T-helper 9 cell (primary cell): ENCODE measurements at regions not wholly inside any gene's neighbourhood (a gene's known extent, or its start where the extent isn't known, plus 50 kb on each side); places are given as distances from the start of the nearest gene placed in this dataset.

ENCODE experiments used
- DNase-seq: peaks from one replicate; pipeline ENCODE4 v3.0.0-alpha.2; 2020

DNA sequence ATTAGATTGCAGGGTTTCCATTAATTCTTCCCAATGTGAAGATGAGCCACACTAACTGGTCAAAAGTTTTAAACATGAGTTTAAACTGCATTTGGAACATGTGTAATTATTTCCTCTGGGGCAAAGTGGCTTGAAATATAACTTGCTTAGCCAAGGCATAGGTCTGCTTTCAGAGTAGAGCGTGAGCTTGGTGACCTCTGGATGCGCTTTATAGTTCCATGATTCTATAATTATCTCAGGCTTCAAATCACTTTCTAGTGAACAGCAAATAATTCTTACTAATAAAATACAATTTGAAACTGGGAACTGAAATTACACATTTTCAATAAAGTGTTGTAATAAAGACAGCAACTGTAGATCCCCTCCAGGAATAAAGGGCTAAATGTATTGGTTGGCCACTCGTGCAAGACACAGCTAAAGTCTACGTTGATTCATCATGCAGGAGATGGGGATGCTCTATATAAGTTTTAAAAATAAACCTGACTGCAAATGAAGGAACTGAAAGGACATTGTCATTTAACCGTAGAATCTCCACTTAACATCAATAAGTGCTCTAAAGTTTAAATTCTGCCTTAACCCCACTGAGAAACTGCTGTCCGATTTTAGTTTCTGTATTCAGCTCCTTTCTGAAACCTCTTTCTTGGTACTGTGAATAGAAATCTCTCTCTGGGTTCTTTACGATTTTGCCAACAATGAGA, 460.0 kb downstream of the PSAT1 start:
- DNase-seq = no peak

DNA sequence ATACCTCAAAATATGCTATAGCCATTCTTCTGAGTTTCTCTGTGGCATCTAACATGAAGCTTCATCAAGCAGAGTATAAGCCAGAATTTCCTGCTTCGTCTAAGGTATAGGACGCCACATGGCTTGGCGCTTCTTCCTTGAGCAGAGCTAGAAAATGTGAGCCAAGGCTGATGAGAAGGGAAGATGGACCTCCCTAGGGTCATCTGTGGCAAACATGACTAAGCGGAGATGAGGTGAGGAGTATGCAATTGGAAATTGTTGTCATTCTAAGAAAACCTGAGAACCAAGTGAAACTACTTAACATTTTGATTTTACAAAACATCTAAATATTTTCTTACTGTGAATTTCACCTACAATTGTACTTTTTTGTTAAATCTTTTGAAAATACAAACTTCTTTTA, 466.5 kb downstream of the PSAT1 start:
- no peak for DNase-seq

DNA sequence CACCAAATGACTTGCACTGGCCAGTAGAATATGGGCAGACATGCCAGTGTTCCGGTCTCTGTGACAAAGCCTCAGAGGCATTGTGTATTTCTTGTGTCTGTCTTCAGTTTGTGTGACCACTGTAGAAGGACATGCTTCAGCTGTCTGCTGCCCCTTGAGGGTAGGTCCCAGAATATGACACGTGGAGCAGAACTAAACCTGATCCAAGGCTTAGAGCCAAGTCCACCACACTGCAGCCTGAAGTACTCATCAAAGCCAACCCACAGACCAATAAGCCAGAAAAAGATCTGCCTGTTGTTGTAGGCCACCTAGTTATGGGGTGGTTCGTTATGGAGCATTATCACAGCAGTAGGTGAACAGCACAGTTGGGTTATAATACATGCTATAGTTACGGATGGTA, 468.9 kb downstream of the PSAT1 start:
- no peak for DNase-seq

DNA sequence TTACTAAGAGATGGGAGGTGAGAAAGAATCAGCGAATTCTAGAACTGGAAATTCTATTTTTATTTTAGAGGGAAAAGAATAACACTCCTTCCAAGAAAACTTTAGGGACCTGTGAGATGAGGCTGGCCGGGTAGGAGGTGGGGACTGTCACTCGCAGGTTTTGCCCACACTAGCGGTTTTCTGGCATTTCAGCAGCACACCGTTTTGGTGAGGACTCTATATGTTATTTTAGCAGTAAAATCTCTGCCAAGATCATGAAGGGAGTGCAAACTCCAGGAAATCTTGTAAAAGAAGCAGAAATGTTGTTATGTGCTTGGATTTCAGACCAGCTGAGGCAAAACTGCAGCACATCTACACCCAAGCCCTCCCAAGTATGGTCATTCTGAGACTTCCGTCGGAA, 470.6 kb downstream of the PSAT1 start:
- no peak for DNase-seq

DNA sequence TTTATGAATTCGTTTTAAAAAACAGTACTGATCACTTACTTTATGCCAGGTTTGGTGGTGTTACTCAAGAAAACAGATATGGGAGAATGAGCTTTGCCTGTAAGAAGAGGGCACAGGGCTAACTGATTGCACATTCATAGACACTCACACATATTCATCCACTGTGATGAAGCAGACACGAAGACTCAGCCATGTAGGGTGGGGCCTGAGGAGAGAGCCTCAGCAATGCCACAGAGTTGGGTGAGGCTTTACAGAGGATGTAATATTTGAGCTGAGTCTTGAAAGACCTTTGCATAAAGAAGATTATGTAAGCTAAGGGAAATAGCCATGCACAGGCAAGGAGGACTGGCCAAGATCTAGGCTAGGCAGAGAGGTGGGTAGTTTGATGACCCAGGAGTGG, 472.8 kb downstream of the PSAT1 start:
- no peak for DNase-seq

DNA sequence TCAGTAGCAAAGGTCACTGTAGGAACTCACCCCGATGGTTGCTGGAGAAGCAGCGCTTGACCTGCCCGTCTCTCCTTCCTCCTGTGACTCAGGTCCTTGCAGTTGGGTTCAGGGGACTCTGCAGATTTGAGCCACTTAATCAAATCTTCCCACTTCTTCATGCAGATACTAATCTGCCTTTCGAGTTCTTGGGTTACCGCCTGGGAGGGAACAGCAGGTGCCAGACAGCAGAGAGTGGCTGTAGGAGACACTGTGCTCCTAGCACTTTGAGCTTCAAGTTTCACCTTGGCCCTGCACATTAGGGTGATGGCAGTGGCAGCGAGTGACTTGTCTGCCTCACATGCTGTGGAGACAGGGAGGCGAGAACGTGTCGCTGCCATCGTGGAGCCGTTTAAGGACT, 478.3 kb downstream of the PSAT1 start:
- DNase-seq = no peak

DNA sequence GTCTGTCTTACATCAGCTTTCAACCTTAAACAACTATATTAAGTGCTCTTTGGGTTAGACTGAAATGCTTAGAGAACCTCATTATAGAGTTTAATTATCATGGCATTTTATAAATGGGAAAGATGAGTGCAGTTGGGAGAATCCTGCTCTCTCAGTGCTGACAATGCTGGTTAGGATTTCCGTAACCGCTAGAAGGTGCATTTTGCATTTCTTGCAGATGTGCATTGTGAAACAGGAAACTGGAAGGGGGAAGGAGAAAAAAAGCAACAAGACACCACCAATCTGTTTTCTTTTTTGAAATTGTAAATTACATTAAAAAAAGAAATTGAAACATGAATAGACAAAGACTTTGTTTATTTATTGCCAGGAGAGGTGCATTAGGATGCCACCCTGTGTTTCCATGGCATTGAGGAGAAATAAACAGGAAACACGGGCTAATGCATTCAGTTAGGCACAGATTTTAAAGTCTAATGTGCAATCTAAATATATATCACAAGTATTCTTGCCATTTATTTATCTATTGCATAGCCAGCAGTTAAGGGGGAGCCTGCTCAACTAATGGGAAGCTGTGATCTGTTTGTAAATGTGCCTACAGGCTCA, 478.9 kb downstream of the PSAT1 start:
- DNase-seq = no peak

DNA sequence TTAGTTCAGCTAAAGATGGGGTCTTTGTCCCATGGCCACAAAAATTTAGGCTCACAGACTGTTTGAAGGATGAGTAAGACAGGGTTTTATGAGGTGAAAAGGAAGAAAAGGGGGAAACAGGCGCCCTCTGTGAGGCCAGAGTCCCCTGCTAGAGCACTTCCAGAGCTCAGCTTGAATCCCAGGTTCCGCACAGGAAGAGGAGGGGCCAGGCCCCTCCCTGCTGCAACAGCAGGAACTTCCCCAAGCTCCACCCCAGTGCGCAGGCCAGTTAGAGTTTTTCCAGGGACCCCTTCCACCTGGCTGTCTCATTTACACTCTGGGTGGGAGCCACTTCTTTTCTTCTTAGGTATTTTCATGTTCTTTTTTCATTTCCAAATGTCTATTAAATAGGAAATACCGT, 480.8 kb downstream of the PSAT1 start:
- DNase-seq = no peak

DNA sequence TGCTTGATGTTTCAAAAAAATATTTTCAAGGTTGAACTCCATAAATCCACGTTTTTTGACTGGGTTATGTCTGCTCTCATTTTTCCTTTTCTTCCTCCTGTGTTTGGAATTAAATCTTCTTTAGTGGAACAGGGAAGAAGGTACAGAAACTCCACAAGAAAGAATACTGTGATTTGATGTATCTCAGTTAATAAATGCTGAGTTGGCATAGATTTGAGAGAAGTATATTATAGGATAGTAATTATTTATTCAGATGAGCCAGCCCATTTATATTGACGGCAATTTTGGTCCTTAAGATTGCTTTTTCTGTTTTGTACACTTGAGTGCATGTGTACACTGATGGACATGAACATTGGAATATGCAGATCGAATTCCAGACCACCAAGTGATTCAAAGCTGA, 481.4 kb downstream of the PSAT1 start:
- no peak for DNase-seq

DNA sequence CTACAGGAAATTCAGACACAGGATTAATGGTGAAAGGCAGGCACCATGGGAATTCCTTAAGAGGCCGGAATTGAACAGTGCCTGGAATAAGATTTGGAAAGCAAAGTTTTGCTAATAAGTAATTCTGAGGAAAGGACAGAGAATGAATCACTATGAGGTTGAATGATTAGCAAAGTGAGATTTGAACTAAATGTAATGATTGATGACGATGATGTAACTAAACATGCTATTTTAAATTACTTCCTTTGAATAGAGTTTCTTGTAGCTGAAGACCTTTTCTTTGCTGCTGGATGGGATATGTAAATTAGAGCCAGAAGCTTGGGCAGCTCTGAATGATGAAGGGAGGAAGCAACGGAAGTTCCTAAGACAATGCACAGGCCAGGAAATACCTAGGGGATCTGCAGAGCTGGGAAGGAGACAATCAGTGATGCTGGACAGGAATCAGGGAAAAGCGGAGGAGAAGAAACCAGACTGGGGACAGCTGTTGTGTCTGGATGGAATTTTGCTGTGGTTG, 482.0 kb downstream of the PSAT1 start:
- DNase-seq = no peak

DNA sequence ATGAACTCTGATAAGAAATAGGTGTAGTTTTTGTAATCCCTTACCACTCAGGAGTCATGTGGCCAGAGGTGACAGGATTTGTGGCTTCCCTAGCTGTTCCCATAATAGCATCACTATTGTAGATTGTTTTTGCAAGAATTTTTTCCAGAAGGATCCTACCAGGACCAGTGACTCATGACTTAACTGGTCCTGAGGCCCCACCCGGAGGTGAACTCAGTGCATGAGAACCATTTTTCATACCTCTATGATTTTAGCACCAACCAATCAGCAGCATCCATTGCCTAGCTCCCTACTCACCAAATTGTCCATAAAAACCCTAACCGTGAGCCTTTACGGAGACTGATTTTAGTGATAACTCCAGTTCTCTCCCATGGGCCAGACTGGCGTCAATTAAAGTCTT, 484.8 kb downstream of the PSAT1 start:
- no peak for DNase-seq

DNA sequence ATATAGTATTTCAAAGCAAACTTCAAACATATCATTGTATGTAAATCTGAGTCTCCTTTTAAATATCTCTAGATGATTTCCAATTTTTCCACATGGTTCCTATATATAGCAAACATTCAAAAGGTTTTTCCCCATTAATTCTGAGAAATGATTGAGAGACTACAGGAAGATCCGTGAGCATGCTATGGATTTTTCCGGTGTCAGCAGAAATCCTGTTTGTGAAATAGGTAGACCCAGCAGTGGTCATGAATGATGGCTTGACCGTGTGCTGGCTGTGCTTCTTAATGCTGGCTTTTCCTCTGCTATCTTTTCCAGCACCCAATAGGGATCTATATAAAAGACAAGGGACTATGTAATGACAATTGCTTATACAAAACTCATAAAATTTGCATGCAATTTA, 485.3 kb downstream of the PSAT1 start:
- no peak for DNase-seq

DNA sequence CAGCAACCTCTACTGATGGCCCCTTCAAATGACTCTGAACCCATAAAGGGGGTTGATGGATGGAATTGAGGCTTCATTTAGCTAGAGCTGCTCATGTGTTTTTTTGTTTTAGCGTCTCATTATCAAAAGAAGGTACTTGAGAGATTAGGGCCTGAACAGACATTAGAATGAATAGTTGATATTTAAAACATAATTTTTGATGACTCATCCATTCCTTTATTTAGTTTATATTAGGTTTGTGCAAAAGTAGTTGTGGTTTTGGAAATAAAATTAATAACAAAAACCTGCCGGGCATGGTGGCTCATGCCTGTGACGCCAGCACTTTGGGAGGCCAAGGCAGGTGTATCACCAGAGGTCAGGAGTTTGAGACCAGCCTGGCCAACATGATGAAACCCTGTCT, 485.9 kb downstream of the PSAT1 start:
- no peak for DNase-seq

DNA sequence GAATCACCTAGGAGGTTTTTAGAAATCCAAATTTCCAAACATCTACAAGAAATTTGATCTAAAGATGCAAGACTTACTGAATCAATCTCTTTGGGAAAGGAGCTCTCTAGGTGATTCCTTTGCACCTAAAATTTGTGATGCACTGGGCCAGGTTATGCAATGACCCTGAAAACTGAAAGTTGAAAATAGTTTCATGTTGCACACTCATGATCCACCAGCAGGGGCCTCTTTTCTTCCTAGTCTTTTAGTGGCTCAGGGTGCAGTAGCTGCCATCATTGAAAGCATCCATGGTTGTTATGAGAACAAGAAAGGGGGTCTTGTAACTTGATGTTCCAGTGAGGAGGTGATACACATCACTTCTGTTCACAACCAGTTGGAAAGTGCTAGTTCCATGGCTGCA, 486.8 kb downstream of the PSAT1 start:
- no peak for DNase-seq

DNA sequence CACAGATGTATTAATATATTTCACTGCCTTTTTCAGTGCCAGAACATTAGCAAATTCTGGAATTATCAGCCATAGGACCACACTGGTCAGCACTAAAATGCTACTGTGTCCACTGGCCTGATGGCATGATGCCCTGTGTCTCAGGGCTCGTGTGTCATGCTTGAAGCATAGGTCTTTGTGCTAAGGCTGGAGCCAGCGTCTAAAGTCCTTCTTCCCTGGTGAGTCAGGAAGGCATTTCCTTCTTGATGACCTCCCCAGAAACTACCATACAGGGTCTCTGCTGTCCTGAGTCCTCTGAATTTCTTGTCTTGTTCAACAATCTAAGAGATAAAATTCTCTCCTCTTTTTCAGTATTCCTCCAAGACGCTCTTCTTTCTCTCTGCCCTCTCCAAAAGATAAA, 489.9 kb downstream of the PSAT1 start:
- DNase-seq = no peak

DNA sequence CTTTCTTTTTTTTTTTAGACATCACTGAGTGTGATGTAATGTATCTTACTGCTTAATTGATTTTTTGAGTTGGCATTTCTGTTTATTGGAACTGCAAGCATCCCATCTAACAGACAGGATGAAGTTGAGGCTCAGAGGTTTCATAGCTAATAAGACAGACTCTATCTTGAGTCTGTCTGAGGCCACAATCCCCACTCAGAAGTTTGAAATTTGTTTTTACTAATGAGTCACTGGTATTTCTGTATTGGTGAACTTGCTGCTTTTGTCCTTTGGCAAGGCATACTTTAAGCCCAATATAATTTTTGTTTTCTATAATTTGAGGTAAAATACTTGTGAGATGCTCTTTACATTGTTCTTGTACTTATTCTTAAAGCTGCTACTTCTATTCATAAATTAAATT, 491.2 kb downstream of the PSAT1 start:
- DNase-seq = no peak

DNA sequence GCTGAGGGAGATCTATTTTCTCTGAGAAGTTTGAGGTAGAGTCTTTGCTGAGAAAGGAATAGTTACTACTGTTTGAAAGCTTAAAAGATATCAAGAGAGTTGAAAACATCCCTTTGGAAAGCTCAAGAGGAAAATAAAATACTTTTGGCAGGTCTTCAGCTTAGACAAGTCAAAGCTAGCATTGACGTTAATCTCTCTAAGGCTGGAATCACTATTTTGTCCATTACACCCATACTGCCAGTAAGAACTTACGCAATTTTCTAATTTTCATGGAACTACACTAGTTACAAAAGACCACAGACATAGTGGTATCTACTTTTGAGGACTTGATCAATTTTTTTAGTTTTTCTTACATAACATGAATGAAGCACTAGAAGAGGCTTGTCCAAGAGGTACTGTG, 494.9 kb downstream of the PSAT1 start:
- no peak for DNase-seq

DNA sequence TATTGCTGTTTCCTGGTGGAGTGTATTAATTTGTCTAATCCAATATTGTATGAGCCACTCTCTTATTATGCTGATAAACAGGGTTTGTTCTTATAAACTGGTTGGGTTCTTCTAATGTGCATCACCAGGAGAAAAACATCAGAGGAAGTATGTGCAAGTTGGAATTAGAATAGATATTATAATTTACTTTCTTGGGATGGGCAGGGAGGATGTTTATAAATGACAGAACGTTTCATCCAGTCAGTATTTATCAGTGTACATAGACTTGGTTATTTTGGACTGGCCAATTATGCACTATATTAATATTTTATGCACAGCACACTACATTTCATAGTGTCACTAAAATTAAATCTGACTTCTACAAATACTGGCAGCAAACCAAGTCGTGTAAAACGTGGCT, 495.8 kb downstream of the PSAT1 start:
- no peak for DNase-seq

DNA sequence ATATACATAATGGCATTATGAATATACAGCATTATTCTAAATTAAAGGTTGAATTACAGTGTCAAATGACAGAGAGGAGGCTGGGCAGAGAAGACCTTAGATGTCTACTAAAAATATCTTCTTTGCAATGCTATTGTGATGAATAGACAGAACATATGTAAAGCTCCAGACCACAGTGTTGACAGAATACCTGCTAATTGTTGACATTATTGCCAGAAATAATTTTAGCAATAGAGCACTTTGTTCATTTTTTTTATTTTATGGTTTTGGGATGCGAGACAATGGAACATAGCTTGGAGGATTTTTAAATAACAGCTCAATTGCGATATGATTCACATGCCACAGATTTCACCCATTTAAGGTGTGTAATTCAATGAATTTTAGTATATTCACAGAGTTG, 508.8 kb downstream of the PSAT1 start:
- DNase-seq = no peak

DNA sequence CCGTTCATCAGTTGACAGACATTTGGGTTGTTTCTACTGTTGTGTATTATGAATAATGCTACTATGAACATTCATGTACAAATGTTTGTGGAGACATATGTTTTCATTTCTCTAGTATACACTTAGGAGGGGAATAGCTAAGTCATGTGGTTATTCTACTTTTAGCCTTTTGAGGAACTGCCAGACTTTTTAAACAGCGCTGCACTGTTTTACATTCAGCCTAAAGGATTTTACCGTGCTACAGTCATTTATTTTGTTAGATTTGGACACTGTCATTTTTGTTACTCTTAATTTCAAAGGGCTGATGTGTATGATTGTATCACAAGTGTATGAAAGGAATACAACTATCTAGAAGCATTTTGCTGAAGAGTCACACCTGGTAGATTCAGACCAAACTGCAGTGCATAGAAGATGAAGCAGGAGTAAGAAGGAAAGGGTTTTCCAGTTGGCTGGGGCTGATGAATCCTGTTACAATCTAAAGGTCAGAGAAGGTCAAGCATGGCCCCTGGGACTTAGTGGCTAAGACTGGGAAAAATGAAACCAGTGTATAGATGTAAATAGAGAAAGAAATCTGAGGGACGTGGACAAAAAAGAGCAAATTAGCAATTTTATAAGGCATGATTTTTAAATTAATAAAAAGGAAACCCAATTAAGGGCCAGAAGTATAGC, 509.7 kb downstream of the PSAT1 start:
- DNase-seq = no peak

DNA sequence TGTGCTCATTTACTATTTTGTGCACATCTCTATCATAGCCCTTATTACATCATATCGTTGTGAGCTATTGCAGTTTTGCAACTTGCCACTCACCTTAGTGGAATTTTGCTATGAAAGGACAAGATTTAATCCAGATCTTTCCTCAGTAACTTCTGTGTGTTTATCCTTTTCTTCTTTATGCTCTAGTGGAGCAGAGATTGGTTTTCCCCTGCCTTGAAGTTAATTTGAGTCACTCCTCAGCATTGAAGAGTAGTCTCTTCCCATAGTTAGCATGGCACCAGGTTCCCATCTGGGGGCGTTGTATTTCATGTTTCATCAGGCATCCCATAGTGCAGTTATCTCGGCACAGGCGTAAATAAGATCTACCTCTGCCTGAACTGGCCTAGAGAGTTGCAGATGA, 510.4 kb downstream of the PSAT1 start:
- no peak for DNase-seq

DNA sequence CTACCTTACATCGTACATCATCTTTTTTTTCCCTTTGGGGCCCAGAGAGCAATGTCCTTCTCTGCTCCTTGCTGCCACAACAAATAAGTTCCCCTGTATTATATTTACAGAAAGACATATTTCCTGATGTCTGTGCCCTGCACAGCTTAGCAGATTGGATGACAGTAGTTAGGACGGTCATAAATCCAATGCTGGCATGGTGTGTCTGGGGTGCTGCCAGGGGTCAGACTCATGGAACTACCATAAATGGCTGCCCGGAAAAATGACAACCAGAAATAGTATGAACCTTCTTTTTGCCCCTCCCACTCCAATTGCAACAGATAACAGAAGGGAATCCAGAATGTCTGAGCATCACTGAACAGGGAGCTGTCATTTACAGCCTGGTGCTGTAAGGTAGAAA, 511.1 kb downstream of the PSAT1 start:
- no peak for DNase-seq

DNA sequence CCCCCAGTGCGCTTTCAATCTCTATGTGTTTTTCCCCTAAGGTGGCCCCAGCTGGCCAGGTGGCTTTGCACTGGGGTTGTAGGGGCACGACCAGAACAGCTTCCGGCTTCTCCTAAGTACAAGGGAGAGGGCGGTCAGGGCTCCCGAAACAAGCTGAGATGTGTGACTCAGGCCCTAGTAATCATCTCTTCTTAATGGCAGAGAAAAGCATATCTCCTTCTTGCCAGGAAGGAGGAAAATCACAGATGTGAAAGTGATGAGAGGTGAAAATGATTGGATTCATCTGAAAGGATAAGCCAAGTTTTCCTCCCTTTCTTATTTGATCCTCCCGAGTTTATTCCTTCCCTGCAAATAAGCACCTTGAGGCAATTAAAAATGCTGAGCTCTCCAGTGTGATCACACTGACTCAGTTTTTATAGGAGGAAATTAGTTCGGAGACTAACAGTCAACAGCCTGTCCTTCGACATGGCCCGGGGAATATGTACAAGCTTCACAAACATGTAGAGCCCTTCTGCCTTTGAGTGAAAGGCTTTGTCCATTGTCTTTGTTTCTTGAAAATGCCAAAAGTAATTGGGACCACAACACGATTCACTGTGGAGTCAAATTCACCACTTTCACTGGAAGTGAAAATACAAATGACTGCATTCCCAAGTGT, 514.8 kb downstream of the PSAT1 start:
- DNase-seq = no peak

DNA sequence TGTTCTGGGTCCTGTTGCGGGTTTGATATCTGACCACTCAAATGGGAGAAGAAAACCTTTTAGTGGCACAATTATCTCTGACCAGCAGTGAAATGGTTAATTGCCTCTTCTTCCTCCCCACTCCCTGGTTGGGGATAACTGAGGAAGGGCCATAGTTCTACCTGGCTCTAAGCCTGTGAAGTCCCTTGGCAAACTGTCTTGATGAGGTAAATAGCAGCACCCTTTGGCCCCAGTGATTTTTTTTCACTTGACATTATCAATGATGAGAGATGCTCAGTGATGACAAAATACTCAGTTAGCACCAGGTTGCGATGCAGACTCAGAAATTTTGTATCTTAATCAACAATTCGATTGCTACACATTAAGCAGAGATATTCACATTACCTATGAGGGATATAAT, 515.7 kb downstream of the PSAT1 start:
- DNase-seq = no peak
